GM18873 (cell line): ENCODE measurements at regions not wholly inside any gene's neighbourhood (a gene's known extent, or its start where the extent isn't known, plus 50 kb on each side); places are given as distances from the start of the nearest gene placed in this dataset.
"Not testable (repeated sequence)": the region's sequence is repeated elsewhere in the genome, so short reads cannot be mapped to it uniquely, and the experiment has no call there.

Experiments
- ATAC-seq: cut with Tn5 transposase; IDR thresholded peaks from one replicate; pipeline ENCODE4 v1.9.1; 2021; ENCODE audit warnings: mild to moderate bottlenecking, moderate library complexity, moderate number of reproducible peaks; ENCODE audit not compliant: unreplicated experiment, low FRiP score

- ATAC-seq = no peak
Measured at GRCh38 chr5:153187503-153187902, 303.0 kb upstream of the GRIA1 start.

GRCh38 chr5:153206361-153206760, 284.1 kb upstream of the GRIA1 start:
- ATAC-seq = no peak

GRCh38 chr5:153209016-153209415, 281.5 kb upstream of the GRIA1 start:
- ATAC-seq = no peak

DNA sequence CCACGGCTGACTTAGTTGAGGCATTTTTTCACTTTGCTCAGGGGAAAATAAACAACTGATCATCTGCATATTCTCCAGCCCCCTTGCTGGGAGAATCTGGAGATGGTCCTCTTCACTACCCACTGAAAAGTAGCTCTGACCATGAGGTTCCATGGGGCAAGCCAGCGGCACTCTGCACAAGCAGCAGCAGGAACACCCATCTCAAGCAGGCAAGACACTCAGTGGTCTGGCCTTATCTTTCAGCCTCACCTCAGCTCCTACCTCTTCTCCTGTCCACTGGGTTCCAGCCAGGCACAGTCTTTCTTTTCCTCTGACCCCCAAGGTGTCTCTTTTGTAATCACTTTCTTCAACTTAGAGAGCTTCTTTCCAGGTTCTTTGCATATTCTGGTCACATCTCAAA, 280.8 kb upstream of the GRIA1 start:
- ATAC-seq = no peak

GRCh38 chr5:153211076-153211475, 279.4 kb upstream of the GRIA1 start:
- no peak for ATAC-seq

DNA sequence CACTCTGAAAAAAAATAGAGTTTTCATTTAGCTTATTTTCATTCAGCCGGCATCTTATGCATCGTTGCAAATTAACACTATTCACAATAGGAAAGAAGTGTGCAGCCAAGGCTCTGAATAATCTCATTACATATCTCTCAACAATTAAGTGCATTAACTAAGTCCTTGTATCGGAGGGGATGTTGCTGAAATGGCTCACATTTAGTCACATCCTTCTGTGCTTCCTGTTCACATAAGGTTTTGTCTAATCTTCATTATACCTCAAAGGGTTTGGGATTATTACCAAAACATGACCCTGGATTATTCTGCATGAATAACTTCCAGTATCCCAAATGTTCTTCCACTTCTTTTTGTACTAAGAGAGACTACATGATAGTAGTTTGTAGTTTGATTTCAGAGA, 278.0 kb upstream of the GRIA1 start:
- no peak for ATAC-seq

DNA sequence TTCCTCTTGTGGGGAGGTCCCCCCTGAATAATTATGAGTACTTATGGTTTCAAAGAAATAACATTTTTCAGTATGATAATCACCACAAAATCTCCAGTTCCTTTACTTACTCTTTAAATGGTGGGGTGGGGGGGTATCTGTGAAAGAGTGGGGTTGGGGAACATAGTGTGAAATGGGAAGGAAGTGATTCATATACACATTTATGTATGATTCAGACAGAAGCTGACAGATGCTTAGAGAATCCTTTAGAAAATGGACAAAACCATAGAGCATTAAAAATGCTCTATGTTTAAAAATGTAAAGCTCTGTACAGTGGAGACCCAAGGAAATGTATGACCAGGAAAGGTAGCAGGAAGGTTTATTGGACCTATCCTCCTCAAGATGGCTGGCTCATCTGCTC, 267.5 kb upstream of the GRIA1 start:
- ATAC-seq = no peak

GRCh38 chr5:153223376-153223775, 267.1 kb upstream of the GRIA1 start:
- no peak for ATAC-seq

DNA sequence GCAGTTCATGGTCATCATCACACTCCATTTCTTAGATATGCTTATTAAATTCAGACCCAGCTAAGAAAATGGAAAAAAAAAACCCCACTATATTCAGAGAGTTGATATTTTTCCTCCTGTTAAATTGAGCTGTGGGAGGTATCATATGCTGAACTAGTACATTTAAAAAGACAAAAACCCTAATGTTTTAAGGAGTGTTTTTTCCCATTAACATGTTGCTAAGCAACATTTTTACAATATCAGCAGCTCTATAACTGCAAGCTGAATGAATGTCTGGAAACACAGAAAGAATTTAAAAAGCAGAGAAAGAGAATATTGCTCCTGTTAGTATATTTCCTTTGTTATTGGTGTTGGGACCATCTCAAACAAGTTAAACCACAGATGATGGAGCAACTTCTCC, 265.8 kb upstream of the GRIA1 start:
- no peak for ATAC-seq

DNA sequence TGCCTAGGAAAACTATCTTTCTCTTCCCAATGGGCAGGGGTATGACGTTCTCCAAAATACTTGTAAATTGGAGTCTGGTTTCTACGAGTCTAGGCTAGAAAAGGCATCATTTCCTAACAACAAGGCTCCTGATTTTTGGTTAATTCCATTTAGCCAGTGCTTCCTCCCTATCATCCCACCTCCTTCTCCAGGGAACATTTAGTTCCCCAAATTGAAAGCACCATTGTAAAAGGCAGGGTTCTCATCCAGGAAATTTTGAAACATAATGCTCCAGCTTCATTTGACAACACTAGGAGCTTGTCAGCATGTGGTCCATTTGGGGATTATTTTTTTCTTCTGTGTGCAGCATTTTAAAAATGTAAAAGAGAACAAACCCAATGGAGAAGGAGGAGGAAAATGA, 256.5 kb upstream of the GRIA1 start:
- no peak for ATAC-seq

GRCh38 chr5:153236319-153236718, 254.2 kb upstream of the GRIA1 start:
- ATAC-seq = no peak

DNA sequence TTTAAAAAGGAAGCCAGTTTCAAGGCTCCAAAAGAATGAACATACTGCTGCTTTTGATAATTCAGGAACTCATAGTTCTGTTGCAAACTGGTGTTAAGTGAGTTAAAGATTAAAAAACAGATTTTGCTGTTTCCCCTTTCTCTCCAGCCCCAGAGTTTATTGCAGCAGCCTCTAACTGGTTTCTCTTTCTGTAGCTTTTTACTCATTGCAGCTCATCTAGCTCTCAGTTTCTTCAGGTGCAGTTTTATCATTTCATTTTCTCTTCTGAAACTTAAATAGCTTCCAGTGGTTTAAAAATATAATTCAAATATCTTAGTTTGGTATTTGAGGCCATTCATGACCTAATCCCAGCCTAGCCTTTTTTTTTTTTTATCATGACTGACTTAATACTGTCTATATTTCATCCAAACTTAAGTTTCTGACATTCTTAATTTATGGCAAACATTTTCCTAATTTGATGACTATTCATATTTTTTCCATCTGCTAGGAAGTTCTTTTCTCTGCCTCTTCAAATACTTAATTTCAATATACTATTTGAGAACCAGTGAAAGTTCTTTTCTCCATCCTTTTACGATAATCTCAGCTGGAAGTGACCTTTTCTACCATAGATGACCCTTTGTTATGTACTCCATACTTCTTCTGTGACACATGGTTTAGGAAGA, 252.7 kb upstream of the GRIA1 start:
- ATAC-seq = peak; percentile 85

- ATAC-seq = no peak
Measured at GRCh38 chr5:153257381-153257780, 233.1 kb upstream of the GRIA1 start.

GRCh38 chr5:153258469-153258868, 232.0 kb upstream of the GRIA1 start:
- no peak for ATAC-seq

DNA sequence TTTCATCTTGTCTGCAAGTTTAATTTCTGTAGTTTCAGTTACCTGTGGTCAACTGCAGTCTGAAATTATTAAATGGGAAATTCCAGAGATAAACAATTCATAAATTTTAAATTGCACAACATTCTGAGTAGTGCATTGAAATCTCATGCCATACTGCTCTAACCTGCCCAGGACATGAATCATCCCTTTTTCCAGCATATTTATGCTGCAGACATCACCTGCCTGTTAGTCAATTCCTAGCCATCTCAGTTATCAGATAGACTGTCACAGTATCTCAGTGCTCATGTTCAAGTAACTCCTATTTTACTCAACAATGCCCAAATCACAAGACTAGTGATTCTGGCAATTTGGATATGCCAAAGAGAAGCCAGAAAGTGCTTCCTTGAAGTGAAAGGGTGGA, 223.0 kb upstream of the GRIA1 start:
- ATAC-seq = no peak

- no peak for ATAC-seq
Measured at GRCh38 chr5:153275695-153276094, 214.8 kb upstream of the GRIA1 start.

DNA sequence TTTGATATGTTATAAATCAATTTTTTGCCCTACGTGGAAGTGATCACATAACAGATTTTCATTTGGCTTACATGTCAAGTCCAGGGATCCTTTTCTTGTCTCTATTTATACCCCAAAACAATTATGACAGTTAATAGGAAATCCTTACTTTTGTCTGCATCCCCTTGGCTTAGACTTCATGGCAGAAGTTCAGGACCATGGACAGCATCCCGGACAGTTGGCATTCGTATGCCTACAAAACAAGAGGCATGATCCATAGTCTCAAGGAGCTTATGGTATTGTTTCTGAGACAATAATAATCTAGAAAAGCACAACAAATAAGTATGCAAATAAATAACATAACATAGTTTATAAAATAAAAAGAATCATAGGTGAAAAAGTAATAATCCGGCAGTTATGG, 214.3 kb upstream of the GRIA1 start:
- no peak for ATAC-seq

DNA sequence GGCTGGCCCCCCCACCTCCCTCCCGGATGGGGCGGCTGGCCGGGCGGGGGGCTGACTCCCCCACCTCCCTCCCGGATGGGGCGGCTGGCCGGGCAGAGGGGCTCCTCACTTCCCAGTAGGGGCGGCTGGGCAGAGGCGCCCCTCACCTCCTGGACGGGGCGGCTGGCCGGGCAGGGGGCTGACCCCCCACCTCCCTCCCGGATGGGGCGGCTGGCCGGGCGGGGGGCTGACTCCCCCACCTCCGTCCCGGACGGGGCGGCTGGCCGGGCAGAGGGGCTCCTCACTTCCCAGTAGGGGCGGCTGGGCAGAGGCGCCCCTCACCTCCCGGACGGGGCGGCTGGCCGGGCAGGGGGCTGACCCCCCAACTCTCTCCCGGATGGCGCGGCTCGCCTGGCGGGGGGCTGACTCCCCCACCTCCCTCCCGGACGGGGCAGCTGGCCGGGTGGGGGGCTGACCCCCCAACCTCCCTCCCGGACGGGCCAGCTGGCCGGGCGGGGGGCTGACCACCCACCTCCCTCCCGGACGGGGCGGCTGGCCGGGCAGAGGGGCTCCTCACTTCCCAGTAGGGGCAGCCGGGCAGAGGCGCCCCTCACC, 194.1 kb upstream of the GRIA1 start:
- not testable (repeated sequence) for ATAC-seq

DNA sequence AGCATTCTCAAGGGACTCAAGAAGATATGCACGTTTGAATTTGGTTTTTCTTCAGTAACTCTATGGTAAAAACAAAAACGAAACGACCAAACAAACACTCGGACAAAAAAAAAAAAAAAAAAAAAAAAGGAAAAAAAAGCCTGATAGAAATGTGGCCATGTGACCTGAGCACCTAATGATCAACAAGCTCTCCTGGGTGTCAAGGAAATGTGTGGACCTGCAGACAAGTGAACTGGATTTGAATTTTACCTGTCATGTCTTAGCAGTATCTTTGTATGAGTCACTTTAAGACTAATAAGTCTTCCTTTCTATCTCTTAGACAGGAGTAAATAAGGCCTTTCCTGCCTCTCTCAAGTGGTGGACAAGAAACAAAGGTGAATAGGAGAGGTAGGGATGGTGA, 190.6 kb upstream of the GRIA1 start:
- ATAC-seq = no peak

DNA sequence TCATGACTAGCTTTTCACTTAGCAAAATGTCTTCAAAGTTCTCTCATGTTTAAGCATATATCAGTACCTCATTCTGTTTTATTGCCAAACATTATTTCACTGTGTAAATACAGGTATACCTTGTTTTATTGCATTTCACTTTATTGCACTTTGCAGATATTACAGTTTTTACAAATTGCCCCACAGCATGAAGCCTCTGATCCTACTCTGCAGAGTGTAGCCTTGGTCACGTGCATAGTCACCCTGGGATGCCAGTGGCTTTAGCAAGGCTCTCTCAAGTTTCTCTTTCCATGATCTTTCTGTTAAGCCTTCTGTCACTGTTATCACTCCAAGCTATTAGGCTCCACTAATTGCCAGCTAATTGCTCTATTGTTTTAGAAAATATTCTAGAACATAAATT, 182.2 kb upstream of the GRIA1 start:
- ATAC-seq = no peak

DNA sequence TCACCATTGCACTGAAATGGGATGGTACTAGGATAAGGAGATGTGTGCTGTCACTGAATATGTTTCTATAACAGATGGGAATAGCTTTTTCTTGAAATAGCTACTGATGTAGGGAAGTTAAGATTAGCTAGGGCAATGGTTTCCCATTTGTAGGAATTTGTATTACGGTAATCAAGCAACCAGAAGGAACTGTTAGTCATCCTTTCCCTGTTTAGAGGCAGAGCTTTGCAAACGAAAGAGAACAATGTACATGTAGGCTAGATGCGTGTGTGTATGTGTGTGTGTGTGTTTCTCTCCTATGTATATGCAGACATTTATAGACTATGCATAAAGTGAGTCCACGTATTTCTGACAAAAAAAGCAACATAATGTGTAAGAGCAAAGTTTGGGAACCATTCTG, 171.9 kb upstream of the GRIA1 start:
- ATAC-seq = no peak

DNA sequence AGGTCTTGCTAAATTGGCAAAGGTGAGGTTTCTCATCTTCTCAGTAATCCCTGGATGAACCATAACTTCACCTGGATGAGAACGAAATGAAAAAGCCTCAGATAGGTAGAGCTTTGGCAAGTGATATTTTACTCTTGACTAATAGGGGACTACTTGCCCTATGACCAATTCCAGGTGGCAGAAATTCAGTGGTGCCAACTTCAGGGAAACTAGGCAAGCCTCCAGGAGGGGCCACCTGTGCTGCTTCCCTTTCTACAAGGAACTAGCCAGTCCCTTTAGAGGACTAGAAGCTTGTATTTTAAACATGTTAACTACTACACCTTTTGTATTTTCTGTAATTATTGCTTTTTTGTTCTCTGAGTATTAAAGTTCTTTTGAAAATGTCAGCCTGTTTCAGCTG, 169.0 kb upstream of the GRIA1 start:
- no peak for ATAC-seq

GRCh38 chr5:153340139-153340538, 150.3 kb upstream of the GRIA1 start:
- no peak for ATAC-seq
